ENCODE measurements at regions not wholly inside any gene's neighbourhood (a gene's known extent, or its start where the extent isn't known, plus 50 kb on each side); places are given as distances from the start of the nearest gene placed in this dataset.

DNA sequence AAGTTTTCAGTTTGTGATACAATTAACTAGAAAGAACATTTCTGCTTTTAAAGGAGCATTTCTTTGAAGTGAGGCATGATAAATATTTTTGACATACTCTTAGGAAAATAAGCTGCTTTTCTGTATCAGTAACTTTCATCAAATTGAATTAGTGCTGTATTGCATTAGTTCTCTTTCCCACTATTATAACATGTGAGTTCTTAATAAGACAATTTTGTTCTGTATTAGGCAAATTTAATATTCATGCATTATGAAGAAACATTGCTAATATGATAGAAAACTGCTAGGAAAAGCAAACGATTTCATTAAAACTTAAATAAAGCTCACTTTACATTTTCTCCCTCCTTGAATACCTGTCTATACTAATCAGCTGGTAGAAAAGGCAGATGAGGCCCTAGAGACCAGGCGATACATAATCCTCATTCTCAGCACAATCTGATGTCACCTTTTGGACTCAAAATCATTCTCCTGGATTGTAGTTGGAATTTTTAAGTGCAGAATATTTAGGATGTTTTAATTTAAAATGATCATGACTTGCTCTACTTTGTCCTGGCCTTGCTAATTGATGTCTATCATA, 1636.8 kb downstream of the PCDH9 start:
- TF ChIP-seq, protein P1, sequence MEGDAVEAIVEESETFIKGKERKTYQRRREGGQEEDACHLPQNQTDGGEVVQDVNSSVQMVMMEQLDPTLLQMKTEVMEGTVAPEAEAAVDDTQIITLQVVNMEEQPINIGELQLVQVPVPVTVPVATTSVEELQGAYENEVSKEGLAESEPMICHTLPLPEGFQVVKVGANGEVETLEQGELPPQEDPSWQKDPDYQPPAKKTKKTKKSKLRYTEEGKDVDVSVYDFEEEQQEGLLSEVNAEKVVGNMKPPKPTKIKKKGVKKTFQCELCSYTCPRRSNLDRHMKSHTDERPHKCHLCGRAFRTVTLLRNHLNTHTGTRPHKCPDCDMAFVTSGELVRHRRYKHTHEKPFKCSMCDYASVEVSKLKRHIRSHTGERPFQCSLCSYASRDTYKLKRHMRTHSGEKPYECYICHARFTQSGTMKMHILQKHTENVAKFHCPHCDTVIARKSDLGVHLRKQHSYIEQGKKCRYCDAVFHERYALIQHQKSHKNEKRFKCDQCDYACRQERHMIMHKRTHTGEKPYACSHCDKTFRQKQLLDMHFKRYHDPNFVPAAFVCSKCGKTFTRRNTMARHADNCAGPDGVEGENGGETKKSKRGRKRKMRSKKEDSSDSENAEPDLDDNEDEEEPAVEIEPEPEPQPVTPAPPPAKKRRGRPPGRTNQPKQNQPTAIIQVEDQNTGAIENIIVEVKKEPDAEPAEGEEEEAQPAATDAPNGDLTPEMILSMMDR (IDR thresholded peaks at IDR 0.05; ENCODE audit: low read length), result no peak
- no peak for TF ChIP-seq EZH2phosphoT487 (IDR thresholded peaks at IDR 0.05; ENCODE audit: low read length)
- TF ChIP-seq EZH2 (optimal IDR thresholded peaks at IDR 0.05; ENCODE audit: low read depth, low read length), result no peak

All from MM.1S (cell line).